IPS DF 4.7 (cell line): ENCODE measurements at regions not wholly inside any gene's neighbourhood (a gene's known extent, or its start where the extent isn't known, plus 50 kb on each side); places are given as distances from the start of the nearest gene placed in this dataset.

Experiments used
- DNase-seq: peaks from one replicate; pipeline ENCODE4 v3.0.0-alpha.2; 2013; ENCODE audit warnings: low spot score; ENCODE audit errors: extremely low read depth

DNA sequence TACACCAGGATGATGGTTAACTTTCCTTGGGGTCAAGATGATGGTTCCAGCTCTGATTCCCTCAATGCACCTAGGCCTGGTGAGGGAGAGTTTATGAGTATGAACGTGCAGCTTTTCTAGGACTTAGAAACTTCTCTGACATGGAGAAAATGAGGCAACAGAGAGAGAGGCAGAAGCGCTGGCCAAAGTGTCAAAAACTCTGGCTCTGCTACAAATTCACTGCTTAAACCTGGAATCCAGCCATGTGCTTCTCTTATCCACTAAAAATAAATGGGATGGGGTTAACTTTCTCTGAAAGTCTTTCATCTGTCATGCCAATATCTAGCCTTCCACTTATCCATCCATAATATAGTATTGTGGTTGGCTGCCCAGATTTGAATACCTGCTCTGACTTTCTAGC, 568.7 kb downstream of the MED13L start:
- DNase-seq = no peak

DNA sequence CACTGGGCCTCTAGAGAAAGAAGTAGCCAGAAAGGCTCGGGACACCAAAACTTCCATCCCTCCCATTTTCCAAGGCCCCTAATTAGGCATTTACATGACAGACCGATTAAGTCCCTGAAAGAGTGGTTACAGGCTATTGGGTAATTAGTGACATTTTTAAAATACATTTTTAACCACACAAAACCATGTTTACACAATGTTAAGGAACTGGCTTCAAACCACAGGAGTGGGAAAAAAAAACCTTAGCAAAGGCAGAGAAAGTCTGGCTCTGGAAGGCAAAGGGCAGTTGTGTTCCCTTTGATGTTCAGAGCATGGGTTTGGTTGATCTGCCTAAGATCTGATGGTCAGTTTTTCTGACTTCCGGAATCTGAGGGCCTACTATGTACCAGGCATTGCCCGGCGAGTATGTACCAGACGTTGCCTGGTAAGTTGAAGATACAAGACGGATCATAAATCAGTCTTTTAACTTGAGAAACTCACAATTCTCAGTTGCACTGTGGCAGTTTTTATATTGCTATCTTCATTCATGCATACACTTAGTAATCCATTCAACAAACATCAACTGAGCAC, 576.5 kb downstream of the MED13L start:
- no peak for DNase-seq

DNA sequence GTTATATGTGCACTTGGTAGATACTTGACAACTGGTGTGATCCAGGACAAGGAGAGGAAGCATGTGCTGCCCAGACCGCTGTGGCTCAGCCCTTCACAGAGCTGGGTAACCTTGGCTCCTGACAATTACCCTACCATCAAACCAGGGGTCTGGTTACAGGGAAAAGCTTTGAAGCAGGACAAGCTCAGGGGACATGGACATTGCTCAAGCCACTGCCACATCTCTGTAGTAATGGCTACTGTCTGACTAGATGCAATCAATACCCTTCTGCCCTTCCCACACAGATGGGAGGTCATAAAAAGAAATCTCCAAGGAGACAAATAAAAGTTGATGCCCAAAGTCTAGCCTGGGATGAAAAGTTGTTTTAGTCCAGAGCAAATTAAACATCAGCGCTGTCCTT, 577.4 kb downstream of the MED13L start:
- no peak for DNase-seq

DNA sequence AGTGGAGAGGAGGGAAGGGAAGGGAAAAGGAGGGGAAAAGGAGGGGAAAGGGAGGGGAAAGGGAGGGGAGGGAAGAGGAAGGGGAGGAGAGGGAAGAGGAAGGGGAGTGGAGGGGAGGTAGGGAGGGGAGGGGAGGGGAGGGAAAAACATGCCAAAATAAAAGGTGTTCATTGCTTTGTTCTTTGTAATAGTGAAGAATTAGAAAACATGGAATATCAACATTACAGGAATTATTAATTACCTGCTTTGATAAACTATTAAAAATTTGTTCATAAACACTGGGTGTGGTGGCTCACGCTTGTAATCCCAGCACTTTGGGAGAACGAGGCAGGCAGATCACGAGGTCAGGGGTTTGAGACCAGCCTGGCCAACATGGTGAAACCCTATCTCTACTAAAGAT, 579.2 kb downstream of the MED13L start:
- no peak for DNase-seq

DNA sequence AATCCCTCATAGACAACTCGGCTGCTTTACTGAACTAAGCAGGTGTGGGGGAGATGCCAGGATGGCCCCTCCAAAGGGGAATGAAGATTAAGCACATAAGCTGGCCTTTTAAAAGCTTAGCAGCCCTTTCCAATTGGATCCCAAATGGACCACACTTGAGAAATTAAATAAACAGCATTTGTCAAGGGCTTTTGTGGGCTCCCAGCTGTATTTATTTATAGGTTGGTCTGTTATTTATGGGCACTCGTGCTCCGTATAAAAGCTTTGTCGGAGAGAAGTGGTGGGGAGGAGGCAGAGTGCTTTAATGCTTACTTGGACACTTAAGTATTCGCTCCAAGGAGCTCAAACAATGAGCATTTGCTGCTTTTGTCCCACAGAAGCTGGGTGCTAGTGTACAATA, 580.2 kb downstream of the MED13L start:
- DNase-seq = no peak

DNA sequence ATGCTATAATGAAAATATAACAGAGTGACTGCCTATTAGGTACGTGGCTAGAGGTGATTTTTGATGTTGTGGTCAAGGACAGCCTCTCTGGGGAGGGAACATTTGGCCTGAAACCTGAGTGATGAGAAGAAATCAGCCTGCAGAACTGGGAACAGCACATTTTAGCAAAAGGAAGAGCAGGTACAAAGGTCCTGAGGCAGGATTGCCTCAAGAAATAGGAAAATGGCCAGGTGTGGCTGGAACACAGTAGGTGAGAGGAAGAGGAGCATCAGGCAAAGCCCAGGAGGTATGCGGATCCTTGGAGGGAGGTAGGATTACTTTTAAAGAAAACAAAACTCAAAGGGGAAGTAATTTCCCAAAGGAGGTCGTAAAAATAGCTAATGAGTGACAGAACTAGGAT, 582.9 kb downstream of the MED13L start:
- DNase-seq = no peak

DNA sequence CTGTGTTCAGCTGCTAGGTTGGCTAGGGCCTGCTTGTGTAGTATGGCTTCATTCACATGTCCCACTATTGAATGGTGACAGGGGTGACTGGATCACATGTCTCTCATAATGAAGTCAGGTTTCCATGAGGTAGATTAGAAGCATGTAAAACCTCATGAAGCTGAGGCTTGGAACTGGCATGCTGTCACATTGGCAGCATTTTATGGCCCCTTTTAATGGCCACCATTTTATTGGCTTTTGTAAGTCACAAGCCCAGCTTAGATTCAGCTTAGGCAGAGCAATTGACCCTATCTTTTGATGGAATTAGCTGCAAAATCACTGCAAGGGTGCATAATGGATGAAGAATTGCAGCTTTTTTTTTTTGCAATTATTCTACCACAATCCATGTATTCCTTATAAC, 583.5 kb downstream of the MED13L start:
- no peak for DNase-seq

DNA sequence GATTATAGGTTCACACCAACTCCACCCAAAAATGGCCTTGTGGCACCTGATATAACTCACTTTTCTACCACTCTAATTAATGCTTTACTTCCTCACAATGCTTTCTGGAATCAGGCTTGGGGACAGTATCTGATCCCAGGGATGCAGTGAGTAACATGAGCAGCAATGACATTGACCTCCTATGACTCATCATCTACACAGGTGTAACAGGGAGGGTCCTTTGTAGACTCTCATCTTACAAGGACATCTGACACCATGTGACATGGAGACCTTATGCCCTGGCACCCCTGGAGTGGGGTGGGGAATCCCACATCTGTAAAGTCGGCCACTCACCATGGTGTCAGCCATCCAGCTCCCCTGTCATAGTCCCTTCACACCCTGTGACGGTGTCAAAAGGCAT, 586.4 kb downstream of the MED13L start:
- DNase-seq = no peak

DNA sequence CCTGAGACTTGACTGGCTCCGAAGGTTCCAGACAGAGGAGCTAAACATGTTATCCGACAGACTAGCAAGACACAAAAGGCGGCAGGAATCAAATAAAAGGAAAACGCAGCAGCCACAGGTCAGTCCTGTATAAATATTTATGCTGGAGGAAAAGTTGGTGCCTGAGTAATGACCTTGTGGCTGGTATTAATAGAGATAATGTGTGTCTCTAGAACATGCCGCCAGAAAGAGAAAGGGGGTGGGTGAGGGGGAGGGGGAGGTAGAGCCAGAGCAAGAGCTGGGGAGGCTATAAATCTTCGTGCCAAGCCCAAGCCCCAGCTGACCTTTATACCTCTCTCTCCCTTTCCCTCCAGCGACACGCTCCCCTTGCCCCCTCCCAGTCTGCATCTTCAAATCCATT, 590.4 kb downstream of the MED13L start:
- DNase-seq = no peak

DNA sequence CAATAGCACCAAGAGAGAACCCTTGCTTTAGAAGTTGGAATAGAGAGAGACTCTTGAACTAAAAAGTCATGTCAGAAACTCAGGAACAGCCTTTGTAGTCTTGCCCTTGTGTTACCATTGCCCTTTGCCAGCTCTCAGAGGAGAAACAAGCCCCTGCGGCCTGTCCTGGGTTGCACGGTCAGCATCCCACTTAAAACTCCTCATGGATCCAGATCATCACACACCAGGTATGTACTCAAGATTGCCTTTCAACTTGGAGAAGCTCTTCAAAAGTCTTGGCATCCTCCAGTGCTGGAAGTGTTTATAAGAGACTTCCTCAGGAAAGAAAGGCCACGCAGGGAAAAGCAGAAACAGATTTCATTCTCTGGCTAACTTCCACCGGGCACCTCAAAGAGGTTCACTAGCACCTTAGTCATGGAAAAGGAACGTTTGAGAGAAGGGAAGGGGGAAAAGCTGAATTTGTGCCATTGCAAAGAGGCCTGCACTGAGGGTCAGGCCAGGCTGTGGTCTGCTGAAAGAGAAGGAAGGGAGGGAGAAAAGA, 594.2 kb downstream of the MED13L start:
- DNase-seq = no peak

DNA sequence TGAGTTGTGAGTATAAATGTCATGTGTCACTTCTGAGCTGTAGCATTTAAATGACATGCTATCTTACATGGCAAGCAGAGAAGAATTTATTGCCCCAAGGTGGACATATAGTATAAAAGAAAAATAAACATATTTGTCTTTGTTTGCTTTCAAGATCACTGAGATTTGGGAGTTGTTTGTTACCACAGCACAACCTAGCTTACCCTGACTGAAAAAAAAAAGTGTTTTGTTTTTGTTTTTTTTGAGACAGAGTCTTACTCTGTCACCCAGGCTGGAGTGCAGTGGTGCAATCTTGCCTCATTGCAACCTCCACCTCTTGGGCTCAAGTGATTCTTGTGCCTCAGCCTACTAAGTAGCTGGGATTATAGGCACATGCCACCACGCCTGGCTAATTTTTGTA, 596.5 kb downstream of the MED13L start:
- DNase-seq = no peak

DNA sequence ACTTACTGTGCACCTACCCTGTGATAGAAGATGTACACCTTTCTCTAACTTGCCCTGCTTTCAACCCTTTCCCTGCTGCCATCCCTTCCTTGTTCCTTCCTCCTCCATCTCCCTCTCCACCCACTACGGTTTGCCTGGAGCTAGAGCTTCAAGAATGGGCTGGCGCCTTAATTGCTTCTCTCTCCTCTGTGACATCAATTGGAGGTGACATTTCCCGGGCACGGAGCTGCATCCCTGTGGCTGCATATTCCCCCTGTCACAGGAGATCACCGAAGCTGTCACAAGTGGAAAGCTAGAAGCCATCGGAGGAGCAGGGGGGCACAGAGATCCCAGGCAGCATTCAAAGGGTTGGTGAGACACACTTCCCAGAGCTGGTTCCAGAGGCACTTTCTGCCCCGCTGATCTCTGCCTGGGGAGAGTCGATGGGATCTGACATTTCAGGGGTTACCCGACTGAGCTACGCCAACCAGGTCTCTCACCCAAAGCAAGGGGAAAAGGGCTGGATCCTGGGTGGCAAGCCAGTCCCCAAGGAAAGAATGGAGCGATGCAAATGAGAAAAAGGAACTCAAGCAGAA, 604.9 kb downstream of the MED13L start:
- DNase-seq = no peak

DNA sequence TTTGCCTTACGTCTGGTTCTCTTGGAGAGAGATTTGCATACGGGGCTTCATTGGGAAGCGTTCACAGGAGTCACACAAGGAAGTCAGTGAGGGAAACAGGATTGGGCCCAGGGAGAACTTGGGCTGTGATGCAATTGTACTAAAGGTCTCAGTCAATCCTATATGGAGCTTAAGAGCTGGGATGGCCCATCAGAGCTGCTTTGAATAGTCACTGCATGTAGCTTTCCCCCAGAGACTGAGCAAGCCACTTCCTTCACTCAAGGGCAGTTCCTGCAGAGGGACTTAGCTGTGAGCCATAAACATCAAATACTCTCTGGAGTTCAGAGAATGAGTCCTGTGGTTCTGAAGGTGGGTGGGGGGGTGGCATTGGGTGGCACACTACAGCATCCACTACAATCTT, 605.4 kb downstream of the MED13L start:
- DNase-seq = no peak

DNA sequence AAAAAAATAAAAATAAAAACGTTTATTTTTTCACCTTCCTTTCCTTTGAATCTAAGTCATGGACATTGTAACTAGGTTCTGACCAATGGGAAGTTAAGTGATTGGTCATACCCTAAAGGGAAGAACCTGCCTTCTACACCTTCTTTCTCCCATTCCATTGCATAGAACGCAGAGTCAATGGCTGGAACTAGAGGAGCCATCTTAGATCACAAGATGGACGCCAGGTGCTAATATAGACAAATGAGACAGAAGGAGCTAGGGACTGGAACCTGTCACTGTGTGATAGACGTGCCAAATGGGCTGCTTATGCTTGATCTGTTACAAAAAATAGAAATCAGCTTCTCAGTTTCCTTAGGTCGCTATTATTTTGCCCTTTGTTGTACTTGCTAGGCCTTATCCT, 606.6 kb downstream of the MED13L start:
- no peak for DNase-seq

DNA sequence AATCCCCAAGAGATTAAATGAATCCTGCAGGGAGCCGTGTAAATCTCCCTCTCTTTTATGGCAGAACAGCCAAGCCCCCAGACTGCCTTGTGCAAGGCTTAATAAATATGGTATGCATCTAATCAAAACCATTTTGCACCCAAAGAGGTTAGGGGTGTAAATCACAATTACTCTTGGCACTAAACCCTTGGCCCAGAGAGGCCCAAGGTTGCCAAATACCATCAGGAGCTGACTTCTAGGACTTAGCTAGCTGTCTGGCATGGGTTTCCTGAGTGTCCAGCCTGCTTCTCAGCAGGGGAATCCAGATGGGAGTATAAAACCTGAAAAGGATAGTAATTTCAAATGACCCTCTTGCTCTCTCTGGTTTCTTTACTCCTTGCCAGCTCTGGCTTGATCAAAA, 610.4 kb downstream of the MED13L start:
- no peak for DNase-seq

DNA sequence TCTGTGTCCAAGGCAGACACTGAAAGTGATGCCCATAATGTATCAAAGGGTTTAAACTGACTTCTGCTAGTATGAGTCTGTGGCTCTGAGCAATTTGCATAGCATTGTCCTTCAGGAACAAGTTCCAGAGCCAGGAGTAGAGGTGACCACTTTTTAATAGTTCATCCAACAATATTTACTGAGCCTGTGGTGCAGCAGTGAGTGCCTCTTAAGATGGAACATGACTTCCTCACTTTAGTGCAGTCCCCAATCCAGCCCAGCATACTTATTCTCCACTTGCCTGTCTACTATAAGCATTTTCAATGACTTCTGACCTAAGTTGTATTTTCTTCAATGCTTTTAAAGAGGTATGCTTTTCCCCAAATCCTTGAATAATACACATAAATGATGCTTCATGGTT, 611.3 kb downstream of the MED13L start:
- no peak for DNase-seq

DNA sequence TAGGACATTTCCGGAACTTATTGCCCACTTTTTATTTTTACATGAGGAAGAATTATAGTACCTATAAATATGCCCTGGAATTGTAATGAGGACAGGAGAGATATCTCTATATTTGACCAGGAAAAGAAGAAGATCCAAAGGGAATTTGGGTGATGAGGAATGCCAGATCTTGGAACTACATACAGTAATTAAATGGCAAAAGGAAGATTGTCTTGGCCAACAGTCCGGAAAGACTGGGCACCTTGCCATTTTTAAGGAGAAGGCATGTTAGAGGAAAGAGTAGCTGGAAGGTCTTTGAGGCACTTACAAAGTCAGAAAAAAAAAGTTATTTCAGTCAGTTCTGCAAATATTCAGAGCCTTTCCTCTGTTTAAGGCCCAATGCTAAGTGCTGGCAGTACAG, 616.4 kb downstream of the MED13L start:
- DNase-seq = no peak

DNA sequence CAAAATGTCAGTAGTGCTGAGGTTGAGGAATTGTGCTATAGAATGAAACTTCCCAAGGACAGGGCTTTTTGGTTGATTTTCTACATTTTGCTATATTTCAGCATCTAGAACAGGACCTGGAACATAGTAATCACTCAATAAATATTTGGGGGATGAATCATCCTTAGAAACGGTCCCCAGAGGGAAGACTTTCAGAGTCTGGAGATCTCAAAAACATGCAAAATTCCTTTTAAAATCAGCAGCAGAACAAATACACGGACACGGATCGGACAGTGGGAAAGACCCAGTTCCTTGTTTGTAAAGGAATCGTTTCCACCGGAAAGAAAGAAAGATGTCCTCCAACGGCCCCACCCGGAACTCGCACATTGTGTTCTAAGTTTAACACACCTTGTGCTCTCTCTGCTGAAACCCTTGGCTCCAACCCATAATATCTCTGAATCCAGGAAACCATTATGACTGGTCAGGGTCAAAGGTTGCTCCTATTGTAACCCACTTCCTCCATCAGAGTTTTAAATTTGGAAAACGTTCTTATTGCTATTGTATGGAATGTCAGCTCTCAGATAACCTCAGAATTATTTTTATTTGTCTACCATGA, 617.2 kb downstream of the MED13L start:
- DNase-seq = no peak

DNA sequence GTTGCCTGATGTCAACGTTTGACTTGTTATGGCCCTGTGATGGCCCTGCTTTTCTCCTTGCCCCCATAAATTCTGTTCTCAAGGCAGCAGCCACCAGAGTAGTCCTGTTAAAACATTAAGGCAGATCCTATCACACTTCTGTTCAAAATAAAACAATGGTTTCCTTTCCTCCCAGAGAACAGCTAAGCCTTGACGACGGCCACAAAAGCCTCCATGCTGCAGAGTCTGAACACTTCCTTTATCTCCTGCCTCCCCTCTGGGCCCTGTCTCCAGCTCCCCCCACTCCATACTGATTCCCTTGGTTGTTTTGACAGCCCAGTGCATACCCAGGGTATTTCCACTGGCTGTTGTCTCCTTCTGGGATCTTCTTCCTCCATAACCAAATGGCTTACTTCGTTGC, 618.1 kb downstream of the MED13L start:
- no peak for DNase-seq

DNA sequence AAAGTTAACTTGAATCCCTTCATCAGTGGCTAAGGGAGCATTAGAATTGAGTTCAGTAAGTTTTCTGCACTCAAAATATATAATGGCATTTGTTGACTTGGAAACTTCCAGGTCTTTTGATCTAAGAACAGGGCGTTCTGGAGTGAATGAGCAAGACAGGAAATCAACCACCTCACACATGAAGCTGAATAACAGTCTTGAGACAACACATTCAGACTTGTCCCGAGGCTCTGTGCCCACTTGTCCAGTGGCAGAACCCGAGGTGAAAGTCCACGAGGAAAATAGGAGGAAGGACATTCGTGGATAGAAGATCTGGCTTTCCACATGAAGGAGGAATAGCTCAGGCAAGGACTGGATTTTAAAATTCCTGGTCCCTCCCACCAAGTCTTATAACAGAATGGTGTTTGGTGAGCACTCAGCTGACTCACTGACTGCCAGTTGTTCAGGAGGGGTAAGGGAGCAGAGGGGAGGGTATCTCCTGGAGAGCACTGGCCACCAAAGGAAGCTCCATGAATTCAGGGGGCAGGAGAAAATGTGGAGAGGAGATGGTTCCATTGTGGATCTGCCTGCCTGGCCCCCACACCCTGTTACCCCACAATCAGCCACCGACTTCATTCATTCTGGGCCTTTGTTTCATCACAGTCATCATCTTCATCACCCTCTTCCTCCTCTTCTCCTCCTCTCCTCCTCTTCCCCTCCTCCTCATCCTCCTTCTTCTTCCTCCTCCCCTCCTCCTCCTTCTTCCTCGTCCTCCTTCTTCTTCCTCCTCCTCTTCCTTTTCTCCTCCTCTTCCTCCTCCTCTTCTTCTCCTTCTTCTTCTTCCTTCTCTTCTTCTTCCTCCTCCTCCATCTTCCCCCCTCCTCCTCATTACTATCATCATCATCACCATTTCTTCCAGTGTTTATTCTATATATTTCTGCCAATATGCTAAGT, 620.1 kb downstream of the MED13L start:
- no peak for DNase-seq

DNA sequence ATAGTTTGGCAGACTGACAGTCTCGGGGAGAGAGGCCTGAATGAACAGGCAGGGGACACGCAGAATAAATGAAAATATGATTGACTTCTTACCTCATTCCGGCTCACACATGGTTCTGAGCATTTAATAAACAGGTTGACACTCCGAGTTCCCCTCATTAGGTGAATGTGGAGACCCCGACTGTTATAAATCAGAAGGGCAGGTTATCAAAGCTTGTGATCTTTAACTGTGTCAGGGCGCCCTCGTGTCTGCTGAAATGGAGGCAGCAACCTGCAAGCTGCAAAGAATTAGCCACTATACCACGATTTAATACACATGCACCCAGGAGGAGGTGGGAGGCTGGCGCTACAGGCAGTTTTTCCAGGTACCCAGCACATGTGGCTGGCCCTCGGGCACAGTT, 627.5 kb downstream of the MED13L start:
- no peak for DNase-seq

DNA sequence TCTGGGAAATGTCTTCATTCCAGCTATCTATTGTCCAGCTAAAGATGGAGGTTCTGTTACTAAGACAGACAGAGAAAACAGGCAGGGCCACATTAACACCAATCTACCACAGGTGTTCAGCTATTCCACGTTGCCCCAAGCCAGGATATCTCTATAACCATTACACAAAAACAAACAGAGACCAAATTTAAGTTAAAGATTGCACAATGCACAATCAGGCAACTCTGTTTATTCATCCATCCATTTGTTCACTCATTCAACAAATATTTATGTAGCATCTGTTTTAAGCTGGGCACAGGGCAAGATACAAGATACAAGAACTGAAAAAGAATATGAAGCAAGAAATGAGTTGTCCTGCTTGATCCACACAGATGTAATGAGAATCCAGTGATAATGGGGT, 629.0 kb downstream of the MED13L start:
- DNase-seq = no peak
